Rectal smooth muscle tissue (tissue), 1 donor: ENCODE measurements at regions not wholly inside any gene's neighbourhood (a gene's known extent, or its start where the extent isn't known, plus 50 kb on each side); places are given as distances from the start of the nearest gene placed in this dataset.
A peak's percentile ranks its signal among the peaks of the same experiment; 100 is the strongest.

Experiments used
- H3K27ac ChIP-seq: one replicate; pipeline ENCODE4 v1.7.0; 2013; ENCODE audit warnings: low read depth, low read length, inconsistent platforms
- H3K27me3 ChIP-seq: one replicate; pipeline ENCODE4 v1.7.0; 2013; ENCODE audit warnings: low read length; ENCODE audit not compliant: control insufficient read depth, insufficient read depth
- H3K36me3 ChIP-seq: one replicate; pipeline ENCODE4 v1.7.0; 2013; ENCODE audit warnings: low read length; ENCODE audit not compliant: control insufficient read depth, insufficient read depth
- H3K4me1 ChIP-seq: one replicate; pipeline ENCODE4 v1.7.0; 2013; ENCODE audit warnings: low read length; ENCODE audit not compliant: control insufficient read depth, insufficient read depth
- H3K4me3 ChIP-seq: one replicate; pipeline ENCODE4 v1.7.0; 2013; ENCODE audit warnings: low read length
- H3K9ac ChIP-seq: one replicate; pipeline ENCODE4 v1.7.0; 2013; ENCODE audit warnings: low read length

- H3K27me3 ChIP-seq = no peaks in the 10 kb centered on the region
- H3K4me1 ChIP-seq = no peaks in the 10 kb centered on the region
- no peak overlapping the region for H3K27ac ChIP-seq
- no peak overlapping the region for H3K4me3 ChIP-seq
- no peaks in the 10 kb centered on the region for H3K36me3 ChIP-seq
- H3K9ac ChIP-seq = no peak overlapping the region
These were observed 70.0 kb upstream of the FRMD1 start for GRCh38 chr6:168149015-168149414.

GRCh38 chr6:168148231-168148849 is 69.3 kb upstream of the FRMD1 start:
- H3K4me3 ChIP-seq = no peak overlapping the region
- no peaks in the 10 kb centered on the region for H3K27me3 ChIP-seq
- no peaks in the 10 kb centered on the region for H3K36me3 ChIP-seq
- H3K27ac ChIP-seq = no peak overlapping the region
- H3K4me1 ChIP-seq = no peaks in the 10 kb centered on the region
- H3K9ac ChIP-seq = no peak overlapping the region

GRCh38 chr6:168147205-168147738 is 68.3 kb upstream of the FRMD1 start:
- Histone ChIP-seq H3K9ac (no peak overlapping the region), H3K4me3 (no peak overlapping the region), H3K27ac (no peak overlapping the region), H3K4me1 (no peaks in the 10 kb centered on the region), H3K36me3 (no peaks in the 10 kb centered on the region), H3K27me3 (no peaks in the 10 kb centered on the region)

- Histone ChIP-seq H3K9ac (no peak overlapping the region), H3K4me3 (no peak overlapping the region), H3K36me3 (no peaks in the 10 kb centered on the region), H3K27me3 (no peaks in the 10 kb centered on the region), H3K4me1 (no peaks in the 10 kb centered on the region), H3K27ac (no peak overlapping the region)
These were observed 67.0 kb upstream of the FRMD1 start for GRCh38 chr6:168145747-168146596.

- Histone ChIP-seq H3K27ac (no peak overlapping the region), H3K9ac (no peak overlapping the region), H3K36me3 (no peaks in the 10 kb centered on the region), H3K4me1 (no peaks in the 10 kb centered on the region), H3K4me3 (no peak overlapping the region), H3K27me3 (no peaks in the 10 kb centered on the region)
These were observed 60.1 kb upstream of the FRMD1 start for GRCh38 chr6:168139121-168139520.

GRCh38 chr6:168138436-168138835 is 59.4 kb upstream of the FRMD1 start:
- Histone ChIP-seq H3K27me3 (no peaks in the 10 kb centered on the region), H3K4me1 (no peaks in the 10 kb centered on the region), H3K27ac (no peak overlapping the region), H3K4me3 (no peak overlapping the region), H3K9ac (no peak overlapping the region), H3K36me3 (no peaks in the 10 kb centered on the region)

- H3K4me3 ChIP-seq = no peak overlapping the region
- H3K27me3 ChIP-seq = peaks cover 2% of the 10 kb centered on the region
These were observed 58.0 kb upstream of the FRMD1 start for GRCh38 chr6:168137024-168137423.

GRCh38 chr6:168136622-168137021 is 57.6 kb upstream of the FRMD1 start:
- Histone ChIP-seq H3K36me3 (no peaks in the 10 kb centered on the region), H3K9ac (no peak overlapping the region), H3K4me1 (peaks cover 2% of the 10 kb centered on the region)

More at GRCh38 chr6:168137024-168137423, 58.0 kb upstream of the FRMD1 start:
- H3K4me1 ChIP-seq = peaks cover 2% of the 10 kb centered on the region
- no peak overlapping the region for H3K9ac ChIP-seq
- H3K36me3 ChIP-seq = no peaks in the 10 kb centered on the region
- H3K27ac ChIP-seq = no peak overlapping the region

GRCh38 chr6:168136001-168136400 is 57.0 kb upstream of the FRMD1 start:
- Histone ChIP-seq H3K27me3 (peaks cover 2% of the 10 kb centered on the region), H3K36me3 (no peaks in the 10 kb centered on the region), H3K4me3 (no peak overlapping the region), H3K9ac (no peak overlapping the region), H3K4me1 (peaks cover 2% of the 10 kb centered on the region), H3K27ac (no peak overlapping the region)

More at GRCh38 chr6:168136622-168137021, 57.6 kb upstream of the FRMD1 start:
- H3K4me3 ChIP-seq = no peak overlapping the region
- peaks cover 2% of the 10 kb centered on the region for H3K27me3 ChIP-seq
- H3K27ac ChIP-seq = no peak overlapping the region

- no peak overlapping the region for H3K27ac ChIP-seq
- H3K36me3 ChIP-seq = no peaks in the 10 kb centered on the region
- peaks cover 2% of the 10 kb centered on the region for H3K4me1 ChIP-seq
- H3K27me3 ChIP-seq = peaks cover 2% of the 10 kb centered on the region
- no peak overlapping the region for H3K4me3 ChIP-seq
- no peak overlapping the region for H3K9ac ChIP-seq
These were observed 55.7 kb upstream of the FRMD1 start for GRCh38 chr6:168134560-168135201.

GRCh38 chr6:168133687-168134559 is 54.9 kb upstream of the FRMD1 start:
- Histone ChIP-seq H3K36me3 (no peaks in the 10 kb centered on the region), H3K27me3 (peaks cover 2% of the 10 kb centered on the region), H3K4me1 (peaks cover 2% of the 10 kb centered on the region), H3K27ac (no peak overlapping the region), H3K9ac (no peak overlapping the region), H3K4me3 (no peak overlapping the region)

GRCh38 chr6:168133168-168133561 is 54.2 kb upstream of the FRMD1 start:
- Histone ChIP-seq H3K4me3 (peak overlapping the region; percentile 42), H3K9ac (no peak overlapping the region), H3K27ac (no peak overlapping the region), H3K36me3 (no peaks in the 10 kb centered on the region), H3K4me1 (peaks cover 2% of the 10 kb centered on the region), H3K27me3 (peaks cover 2% of the 10 kb centered on the region)
